Peyer's patch (tissue), 4 donors: ENCODE measurements at regions not wholly inside any gene's neighbourhood (a gene's known extent, or its start where the extent isn't known, plus 50 kb on each side); places are given as distances from the start of the nearest gene placed in this dataset.

Source experiments
- POLR2A ChIP-seq, 2 donors: fragments of 450-650 bp; IDR thresholded peaks; one replicate each; pipeline ENCODE4 v1.5.1; 2017; ENCODE audit warnings: antibody characterized with exemption in 2 of 2, mild to moderate bottlenecking in 2 of 2, moderate library complexity in 2 of 2
- TF ChIP-seq, protein P1 (sequence below), 6 experiments: fragments of 450-650 bp in 4 of 6; fragments of 200-600 bp in 2 of 6; sonication (generic) in 1 of 6; IDR thresholded peaks; one replicate each; pipeline ENCODE4 v1.5.1; 2017 to 2019; ENCODE audit warnings: antibody characterized with exemption in 6 of 6, mild to moderate bottlenecking in 3 of 6, moderate library complexity in 1 of 6

DNA sequence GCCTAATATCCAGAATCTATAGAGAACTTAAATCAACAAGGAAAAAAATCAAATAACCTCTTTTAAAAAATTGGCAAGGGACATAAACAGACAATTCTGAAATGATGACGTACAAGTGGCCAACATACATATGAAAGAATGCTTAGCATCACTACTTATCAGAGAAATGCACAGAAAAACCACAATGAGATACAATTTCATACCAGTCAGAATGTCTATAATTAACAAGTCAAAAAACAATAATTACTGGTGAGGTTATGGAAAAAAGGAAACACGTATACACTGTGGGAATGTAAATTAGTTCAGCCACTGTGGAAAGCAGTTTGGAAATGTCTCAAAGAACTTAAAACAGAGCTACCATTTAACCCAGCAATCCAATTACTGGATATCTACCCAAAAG, 1192.0 kb downstream of the CDH12 start:
- TF ChIP-seq, protein P1, sequence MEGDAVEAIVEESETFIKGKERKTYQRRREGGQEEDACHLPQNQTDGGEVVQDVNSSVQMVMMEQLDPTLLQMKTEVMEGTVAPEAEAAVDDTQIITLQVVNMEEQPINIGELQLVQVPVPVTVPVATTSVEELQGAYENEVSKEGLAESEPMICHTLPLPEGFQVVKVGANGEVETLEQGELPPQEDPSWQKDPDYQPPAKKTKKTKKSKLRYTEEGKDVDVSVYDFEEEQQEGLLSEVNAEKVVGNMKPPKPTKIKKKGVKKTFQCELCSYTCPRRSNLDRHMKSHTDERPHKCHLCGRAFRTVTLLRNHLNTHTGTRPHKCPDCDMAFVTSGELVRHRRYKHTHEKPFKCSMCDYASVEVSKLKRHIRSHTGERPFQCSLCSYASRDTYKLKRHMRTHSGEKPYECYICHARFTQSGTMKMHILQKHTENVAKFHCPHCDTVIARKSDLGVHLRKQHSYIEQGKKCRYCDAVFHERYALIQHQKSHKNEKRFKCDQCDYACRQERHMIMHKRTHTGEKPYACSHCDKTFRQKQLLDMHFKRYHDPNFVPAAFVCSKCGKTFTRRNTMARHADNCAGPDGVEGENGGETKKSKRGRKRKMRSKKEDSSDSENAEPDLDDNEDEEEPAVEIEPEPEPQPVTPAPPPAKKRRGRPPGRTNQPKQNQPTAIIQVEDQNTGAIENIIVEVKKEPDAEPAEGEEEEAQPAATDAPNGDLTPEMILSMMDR (IDR thresholded peaks at IDR 0.05) = no peak
- no peak for TF ChIP-seq POLR2A (IDR thresholded peaks at IDR 0.05)
